Right ventricle myocardium superior (tissue), 1 donor: ENCODE measurements at regions not wholly inside any gene's neighbourhood (a gene's known extent, or its start where the extent isn't known, plus 50 kb on each side); places are given as distances from the start of the nearest gene placed in this dataset.
"Not testable (repeated sequence)": the region's sequence is repeated elsewhere in the genome, so short reads cannot be mapped to it uniquely, and the experiment has no call there.

Experiments
- ATAC-seq: fragments of 200-7000 bp; cut with Tn5 transposase; one replicate; pipeline ENCODE4 v1.9.1; 2020; ENCODE audit warnings: mild to moderate bottlenecking; ENCODE audit not compliant: poor library complexity
- DNase-seq: peaks from one replicate; pipeline ENCODE4 v3.0.0-alpha.2; 2020
- intact Hi-C: fragments of 100-400 bp; cut with DNase I; formaldehyde crosslinking; loops from one replicate; pipeline ENCODE4 v1.11.2; 2022
- donor health status: DM: no; HTN: yes; CAD: no; lungs with severe emphysema.

DNA sequence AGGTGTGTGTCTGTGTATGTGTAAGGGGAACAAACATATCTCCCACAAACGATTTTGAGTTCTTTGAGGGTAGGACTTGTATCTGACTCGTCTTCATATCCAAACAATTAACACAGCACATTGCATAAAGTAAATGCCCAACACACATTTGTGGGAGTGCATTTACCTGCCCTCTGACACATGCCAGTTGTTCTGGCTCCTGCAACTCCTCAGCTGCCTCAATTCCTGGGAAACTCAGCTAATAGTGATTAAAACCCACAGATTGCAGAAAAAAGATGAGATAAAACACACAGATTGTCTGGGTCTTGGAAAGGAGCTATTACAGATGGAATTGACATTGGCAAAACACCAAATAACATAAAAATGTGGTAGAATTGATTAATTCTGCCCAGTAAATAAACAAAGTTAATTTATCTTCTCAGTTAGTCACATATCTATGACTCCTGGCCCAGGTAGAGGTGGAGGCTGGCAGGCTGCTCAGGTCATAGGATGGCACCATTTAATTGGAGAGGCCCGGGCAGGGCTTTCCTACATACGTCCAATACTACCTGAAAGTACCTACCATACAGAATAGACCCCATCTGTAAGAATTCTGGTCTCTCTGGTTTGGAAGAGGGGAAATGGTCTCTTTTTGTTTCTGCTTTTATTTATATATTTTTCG lies 71.5 kb upstream of the IFNGR1 start:
- DNase-seq (no peak), ATAC-seq (no peak)
- intact Hi-C loops = no loop called here

DNA sequence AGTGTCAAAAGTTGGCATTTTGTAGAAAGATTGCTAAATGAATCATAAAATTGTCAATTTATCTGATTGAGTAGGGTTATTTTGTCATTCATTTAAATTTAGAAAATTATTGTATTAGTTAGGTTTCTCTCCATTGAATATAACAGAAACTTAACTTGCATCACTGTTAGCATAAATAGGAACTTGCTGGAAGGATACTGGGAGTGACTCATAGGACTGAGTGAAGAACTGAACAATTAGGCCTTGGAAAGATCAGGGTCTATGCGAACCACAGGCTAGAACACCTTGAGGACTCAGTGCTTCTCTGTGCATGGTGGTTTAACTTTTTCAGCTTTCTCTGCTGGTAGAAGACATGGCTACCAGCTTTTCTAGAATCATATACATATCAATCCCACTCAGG lies 67.7 kb upstream of the IFNGR1 start:
- intact Hi-C loops = no loop called here
- no peak for ATAC-seq
- no peak for DNase-seq

DNA sequence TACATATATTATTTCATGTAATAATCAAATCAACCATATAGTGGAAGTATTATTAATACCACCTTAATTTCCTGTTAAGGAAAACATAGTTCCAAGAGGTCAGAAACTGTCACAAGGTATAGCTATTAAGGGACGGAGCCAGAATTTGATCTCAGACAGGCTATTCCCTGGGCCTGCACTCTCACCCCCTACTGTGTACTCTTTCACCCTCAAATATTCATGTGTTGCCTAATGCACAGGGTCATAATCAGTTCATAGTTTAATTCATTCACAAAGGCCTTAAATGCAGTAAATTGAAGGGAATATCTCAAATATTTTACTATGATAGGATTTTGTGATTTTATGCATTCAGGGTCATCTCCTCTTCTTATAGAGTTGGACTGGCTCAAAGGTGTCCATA lies 67.2 kb upstream of the IFNGR1 start:
- intact Hi-C loops = no loop called here
- no peak for DNase-seq
- ATAC-seq = no peak

DNA sequence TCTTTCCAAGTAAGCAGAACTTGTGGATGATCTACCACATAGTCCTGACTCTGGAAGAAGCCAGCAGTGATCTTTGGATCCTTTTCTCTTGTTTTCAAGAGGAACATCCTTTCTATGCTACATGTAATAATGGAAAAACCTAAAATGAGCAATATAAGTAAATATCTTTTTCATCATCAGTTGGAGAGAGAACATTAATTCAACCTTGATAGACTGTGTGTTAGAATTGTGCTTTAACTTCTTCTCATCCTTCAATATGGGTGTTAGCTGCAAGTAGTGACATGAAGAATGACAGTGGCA lies 65.6 kb upstream of the IFNGR1 start:
- intact Hi-C loops = no loop called here
- ATAC-seq = no peak
- DNase-seq = no peak

DNA sequence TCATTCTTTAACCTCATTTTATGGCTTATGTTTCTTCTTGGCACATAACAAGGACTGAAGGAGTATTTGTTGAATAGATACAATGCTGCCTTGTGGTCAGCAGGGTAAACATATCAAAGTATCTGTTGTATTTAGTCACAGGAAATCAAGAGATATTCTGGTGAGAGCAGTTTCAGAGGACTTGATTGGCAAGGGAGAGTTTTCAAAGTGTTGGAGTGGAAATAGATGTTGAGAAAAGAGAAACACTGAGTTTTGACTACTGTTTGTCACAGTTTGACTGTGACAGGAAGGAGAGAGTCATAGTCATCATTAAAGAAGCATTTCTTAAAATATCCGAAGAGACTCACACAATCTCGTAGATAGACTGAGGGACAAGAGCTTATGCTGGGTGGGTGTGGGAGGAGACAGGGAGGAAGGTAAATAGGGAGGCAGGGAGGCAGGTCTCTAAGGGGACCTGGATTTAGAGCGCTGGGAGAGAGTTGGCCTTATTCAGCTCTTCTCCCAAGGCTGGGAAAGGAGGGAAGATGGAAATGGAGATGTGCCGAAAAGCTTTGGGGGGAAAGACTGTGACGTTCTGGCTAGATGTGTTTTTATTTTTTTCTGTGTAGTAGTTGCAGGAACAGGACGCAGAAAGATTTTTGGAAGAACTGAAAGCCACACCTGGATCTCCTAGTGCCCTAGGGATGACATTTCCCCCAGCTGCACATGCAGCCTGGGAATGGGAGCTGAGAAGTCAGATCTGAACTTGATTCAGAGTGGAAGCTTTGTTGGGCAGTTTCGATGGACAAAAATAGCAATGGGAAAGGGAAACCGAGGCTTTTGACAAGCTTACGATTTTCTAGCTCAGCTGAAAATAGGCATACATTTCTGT lies 65.0 kb upstream of the IFNGR1 start:
- intact Hi-C loops = no loop called here
- ATAC-seq = no peak
- DNase-seq = no peak

DNA sequence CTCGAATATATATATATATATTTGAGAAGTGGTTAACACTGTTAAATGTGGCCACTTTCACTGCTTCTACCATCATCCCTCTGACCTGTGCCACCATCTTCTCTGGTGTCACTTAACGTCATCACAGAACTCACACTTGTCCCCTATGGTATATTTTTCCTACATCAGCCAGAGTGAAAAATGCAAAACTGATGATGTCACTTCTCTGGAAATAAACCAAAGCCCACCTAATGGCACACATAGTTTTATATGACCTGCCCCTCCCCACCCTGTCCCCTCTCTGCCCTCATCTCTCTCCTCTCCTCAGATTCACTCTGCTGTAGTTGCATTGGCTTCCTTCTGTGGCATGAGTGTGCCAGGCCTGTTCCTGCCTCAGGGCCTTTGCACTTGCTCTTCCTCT lies 63.9 kb upstream of the IFNGR1 start:
- intact Hi-C loops = no loop called here
- ATAC-seq (no peak), DNase-seq (no peak)

DNA sequence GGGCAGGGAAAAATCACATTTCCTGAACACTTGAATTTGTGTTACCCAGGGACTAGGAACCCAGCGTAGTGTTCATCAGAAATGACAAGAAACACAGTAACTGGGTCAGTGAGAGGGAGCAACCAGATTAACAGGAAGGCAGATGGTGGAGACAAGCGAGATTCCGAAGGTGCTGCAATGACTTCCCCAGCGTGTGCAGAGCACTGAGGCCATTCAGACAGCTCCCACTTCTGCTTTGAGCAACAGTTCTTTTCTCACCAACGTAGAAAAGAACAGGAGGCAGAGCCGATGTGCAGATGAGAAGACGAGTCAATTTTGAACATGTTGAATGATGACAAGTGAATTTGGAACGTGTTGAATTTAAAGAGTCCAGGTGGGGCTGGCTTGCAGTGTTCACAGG lies 63.1 kb upstream of the IFNGR1 start:
- DNase-seq = no peak
- ATAC-seq = no peak
- intact Hi-C loops = no loop called here

DNA sequence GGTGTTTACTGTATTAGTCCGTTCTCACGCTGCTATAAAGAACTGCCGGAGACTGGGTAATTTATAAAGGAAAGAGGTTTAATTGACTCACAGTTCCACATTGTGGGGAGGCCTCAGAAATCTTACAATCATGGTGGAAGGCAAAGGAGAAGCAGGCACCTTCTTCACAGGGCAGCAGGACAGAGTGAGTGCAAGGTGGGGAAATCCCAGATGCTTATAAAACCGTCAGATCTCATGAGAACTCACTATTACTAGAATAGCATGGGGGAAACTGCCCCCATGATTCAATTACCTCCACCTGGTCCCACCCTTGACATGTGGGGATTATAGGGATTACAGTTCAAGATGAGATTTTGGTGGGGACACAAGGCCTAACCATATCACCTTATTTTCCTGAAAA lies 60.1 kb upstream of the IFNGR1 start:
- ATAC-seq, intact Hi-C loops, DNase-seq: not testable (repeated sequence)

DNA sequence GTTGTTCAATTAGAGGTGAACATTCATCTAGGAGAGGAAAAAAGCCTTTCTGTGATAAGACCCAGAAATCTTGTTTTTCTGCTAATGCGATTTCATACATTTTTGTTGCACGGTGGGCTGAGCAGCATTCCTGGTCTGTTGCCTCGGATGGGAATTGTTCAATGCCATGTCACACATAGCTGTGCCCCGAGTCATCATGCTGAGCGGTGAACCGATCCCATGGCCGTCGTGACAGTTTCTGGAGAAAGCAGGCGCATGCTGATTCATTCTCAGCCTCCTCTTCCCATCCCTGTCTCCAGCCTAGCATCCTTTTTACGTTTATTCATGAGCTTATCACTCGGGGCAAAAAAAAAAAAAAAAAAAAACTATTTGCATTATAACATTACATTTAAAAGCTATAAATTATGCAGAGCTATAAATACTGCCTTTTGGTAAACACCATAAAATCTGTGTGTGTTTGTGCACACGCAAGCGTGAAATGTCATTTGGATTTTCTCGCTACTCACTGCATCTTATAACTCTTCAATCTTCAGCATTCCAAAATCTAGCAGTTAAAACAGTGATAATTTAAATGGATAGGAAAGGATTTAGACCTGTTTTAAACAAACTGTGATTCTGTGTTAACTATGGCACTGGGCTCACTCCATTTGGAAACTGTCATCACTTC lies 58.9 kb upstream of the IFNGR1 start:
- no peak for ATAC-seq
- DNase-seq = no peak
- intact Hi-C loops = no loop called here

DNA sequence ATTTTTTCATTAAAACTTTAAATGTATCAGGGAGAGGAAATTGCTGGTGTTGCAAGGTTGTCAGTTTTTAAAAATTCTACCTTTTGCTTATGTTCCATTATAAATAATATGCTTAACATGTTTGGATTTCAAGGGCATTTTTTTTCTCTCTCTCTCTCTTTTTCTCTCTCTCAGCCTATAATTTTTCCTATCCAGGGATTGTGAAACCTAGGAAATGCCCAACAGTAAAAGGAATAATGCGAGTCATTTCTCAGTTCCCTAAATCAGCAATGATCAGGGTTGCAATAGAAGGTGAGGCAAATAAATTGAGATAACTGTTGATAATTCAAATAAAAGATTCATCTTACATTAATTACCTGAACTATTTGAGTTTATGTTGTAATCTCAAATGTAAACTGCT lies 53.2 kb upstream of the IFNGR1 start:
- intact Hi-C loops = loop anchor here (5.0 kb wide), 1 partner anchor 145 kb away; no protein-coding TSS in a partner anchor
- DNase-seq (no peak), ATAC-seq (no peak)

DNA sequence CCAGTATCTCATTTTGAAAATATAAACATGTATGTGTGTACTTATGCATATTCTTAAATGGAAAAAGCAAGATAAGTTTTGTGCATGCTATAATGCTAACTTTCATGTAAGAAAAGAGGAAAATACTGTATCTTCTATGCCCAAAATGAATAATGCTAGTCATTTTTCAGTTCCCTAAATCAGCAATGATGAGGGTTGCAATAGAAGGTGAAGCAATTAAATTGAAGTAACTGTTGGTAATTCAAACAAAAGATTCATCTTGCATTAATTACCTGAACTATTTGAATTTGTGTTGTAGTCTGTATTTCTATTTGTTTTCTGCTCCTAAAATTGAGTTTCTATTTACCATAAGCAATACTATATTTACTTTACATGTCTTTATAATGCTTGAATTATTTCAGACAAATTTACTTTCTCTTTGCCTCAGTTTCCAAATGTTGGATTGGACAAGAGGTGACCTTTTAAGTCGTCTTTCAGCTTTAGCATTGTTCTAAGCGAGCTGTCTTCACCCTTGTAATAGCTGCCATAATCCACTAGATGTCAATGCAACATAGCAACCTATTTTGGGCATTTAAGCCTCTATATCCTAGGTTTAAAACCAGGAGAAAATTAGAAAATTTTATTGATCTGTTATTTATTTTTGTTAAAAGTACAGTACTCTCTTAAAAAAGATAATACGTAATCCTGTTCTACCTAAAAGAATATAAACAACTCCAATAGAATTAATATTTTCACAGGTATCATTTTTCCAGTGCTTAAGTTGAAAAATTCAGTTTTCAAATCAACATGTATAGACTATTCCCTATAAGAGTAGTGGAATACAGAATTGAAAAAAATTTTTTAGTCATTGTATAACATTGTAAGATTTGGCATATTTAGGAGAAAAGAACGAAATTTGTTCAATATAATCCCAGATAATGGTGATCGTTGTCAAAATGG lies 52.3 kb upstream of the IFNGR1 start:
- intact Hi-C loops = loop anchor here (5.0 kb wide), 1 partner anchor 146 kb away; no protein-coding TSS in a partner anchor
- DNase-seq = no peak
- ATAC-seq = peak; percentile 87

DNA sequence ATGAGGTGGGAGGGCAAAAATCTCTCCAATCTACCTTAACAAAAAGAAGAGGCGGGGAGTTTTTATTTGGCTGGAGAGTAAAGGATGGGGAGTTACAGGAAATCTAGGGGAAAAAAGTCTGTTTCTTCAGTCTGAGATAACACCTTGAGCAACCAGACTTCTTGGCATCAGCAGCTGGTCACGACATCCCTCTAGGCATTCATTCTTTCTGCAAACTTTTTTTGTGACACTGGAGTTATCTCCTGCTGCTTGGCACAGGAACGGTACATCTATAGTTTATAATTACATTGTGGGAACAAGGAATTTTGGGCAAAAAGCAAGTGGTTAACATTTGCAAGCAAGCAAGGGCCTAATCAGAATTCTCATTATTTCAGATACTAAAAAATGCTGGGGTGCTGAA lies 50.6 kb upstream of the IFNGR1 start:
- no peak for DNase-seq
- no peak for ATAC-seq
- intact Hi-C loops = loop anchor here (5.0 to 10.0 kb wide), 3 partner anchors 42 to 375 kb away; no protein-coding TSS in a partner anchor

DNA sequence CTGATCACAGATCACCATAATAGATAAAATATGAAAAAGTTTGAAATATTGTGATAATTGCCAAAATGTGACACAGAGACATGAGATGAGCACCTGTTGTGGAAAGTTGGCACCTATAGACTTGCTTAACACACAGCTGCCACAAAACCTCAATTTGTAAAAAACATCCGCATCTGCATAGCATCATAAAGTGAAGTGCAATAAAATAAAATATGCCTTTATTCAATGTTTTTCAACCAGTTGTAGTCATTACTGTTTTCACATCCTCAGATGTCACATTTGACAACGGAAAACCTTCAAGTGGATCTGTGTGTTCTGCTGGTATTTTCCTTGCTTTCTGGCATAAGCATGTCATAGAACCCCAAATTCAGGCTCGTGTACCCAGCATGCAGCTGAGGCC lies 50.2 kb upstream of the IFNGR1 start:
- DNase-seq = no peak
- intact Hi-C loops = loop anchor here (5.0 to 10.0 kb wide), 2 partner anchors 43 to 375 kb away; no protein-coding TSS in a partner anchor
- no peak for ATAC-seq
